OCI-LY1 (cell line): ENCODE measurements at regions not wholly inside any gene's neighbourhood (a gene's known extent, or its start where the extent isn't known, plus 50 kb on each side); places are given as distances from the start of the nearest gene placed in this dataset.

Source experiments
- EZH2 ChIP-seq: fragments of 200-600 bp; sonication (generic), shearing (Covaris generic); IDR thresholded peaks from 2 replicates; pipeline ENCODE4 v1.8.0; 2017; ENCODE audit warnings: borderline replicate concordance, mixed run types, mild to moderate bottlenecking, antibody characterized with exemption, low read length, moderate library complexity, mixed read lengths
- TF ChIP-seq, protein P1 (sequence below): fragments of 200-600 bp; sonication (generic), shearing (Covaris generic); IDR thresholded peaks from 2 replicates; pipeline ENCODE4 v1.5.1; 2017; ENCODE audit warnings: mild to moderate bottlenecking, antibody characterized with exemption, low read length, moderate library complexity, mixed read lengths

- TF ChIP-seq, protein P1, sequence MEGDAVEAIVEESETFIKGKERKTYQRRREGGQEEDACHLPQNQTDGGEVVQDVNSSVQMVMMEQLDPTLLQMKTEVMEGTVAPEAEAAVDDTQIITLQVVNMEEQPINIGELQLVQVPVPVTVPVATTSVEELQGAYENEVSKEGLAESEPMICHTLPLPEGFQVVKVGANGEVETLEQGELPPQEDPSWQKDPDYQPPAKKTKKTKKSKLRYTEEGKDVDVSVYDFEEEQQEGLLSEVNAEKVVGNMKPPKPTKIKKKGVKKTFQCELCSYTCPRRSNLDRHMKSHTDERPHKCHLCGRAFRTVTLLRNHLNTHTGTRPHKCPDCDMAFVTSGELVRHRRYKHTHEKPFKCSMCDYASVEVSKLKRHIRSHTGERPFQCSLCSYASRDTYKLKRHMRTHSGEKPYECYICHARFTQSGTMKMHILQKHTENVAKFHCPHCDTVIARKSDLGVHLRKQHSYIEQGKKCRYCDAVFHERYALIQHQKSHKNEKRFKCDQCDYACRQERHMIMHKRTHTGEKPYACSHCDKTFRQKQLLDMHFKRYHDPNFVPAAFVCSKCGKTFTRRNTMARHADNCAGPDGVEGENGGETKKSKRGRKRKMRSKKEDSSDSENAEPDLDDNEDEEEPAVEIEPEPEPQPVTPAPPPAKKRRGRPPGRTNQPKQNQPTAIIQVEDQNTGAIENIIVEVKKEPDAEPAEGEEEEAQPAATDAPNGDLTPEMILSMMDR = no peak
- no peak for TF ChIP-seq EZH2
Observed at GRCh38 chr1:103365860-103366569, 159.5 kb upstream of the RNPC3 start.
